ENCODE measurements at regions not wholly inside any gene's neighbourhood (a gene's known extent, or its start where the extent isn't known, plus 50 kb on each side); places are given as distances from the start of the nearest gene placed in this dataset.

DNA sequence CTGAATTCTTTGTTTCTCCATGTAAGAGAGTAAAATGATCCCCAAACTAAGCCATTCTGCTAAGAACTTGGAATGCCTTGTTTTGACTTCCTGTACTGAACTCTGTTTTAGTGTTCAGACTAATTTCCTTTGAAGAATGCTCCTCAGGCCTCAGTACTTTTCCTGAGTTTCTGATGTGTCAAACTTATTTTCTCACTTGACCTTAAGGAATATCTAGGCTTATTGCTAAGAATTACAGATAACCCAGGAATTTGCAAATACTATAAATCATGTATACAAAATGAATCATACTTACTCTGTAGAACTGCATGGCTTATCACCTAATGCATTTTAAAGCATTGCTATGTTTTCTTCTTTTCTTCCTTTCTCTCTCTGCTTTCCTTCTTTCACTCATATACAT lies 93.1 kb upstream of the PKP2 start:
- TF ChIP-seq, protein P1, sequence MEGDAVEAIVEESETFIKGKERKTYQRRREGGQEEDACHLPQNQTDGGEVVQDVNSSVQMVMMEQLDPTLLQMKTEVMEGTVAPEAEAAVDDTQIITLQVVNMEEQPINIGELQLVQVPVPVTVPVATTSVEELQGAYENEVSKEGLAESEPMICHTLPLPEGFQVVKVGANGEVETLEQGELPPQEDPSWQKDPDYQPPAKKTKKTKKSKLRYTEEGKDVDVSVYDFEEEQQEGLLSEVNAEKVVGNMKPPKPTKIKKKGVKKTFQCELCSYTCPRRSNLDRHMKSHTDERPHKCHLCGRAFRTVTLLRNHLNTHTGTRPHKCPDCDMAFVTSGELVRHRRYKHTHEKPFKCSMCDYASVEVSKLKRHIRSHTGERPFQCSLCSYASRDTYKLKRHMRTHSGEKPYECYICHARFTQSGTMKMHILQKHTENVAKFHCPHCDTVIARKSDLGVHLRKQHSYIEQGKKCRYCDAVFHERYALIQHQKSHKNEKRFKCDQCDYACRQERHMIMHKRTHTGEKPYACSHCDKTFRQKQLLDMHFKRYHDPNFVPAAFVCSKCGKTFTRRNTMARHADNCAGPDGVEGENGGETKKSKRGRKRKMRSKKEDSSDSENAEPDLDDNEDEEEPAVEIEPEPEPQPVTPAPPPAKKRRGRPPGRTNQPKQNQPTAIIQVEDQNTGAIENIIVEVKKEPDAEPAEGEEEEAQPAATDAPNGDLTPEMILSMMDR (IDR thresholded peaks at IDR 0.05): no peak
- TF ChIP-seq POLR2A (IDR thresholded peaks at IDR 0.05): no peak

Data from body of pancreas (tissue), 4 donors.